Neuronal stem cell (in vitro differentiated cells): ENCODE measurements at regions not wholly inside any gene's neighbourhood (a gene's known extent, or its start where the extent isn't known, plus 50 kb on each side); places are given as distances from the start of the nearest gene placed in this dataset.

Experiments used
- DNase-seq: peaks from one replicate; pipeline ENCODE4 v3.0.0-alpha.2; 2013; ENCODE audit warnings: low spot score
- H2AFZ ChIP-seq: one replicate; pipeline ENCODE4 v1.6.1; 2013; ENCODE audit warnings: mild to moderate bottlenecking, low read length, inconsistent platforms
- H2AK5ac ChIP-seq: 2 replicates; pipeline ENCODE4 v1.6.1; 2013; ENCODE audit warnings: low read depth, mild to moderate bottlenecking, inconsistent platforms, low read length, moderate library complexity, mixed read lengths
- H2BK120ac ChIP-seq: 2 replicates; pipeline ENCODE4 v1.6.1; 2013; ENCODE audit warnings: low read depth, mild to moderate bottlenecking, inconsistent platforms, low read length, moderate library complexity, mixed read lengths
- H2BK12ac ChIP-seq: one replicate; pipeline ENCODE4 v1.6.1; 2013; ENCODE audit warnings: low read length, inconsistent platforms
- H2BK15ac ChIP-seq: 2 replicates; pipeline ENCODE4 v1.6.1; 2013; ENCODE audit warnings: mild to moderate bottlenecking, low read length, inconsistent platforms, mixed read lengths
- H2BK5ac ChIP-seq: one replicate; pipeline ENCODE4 v1.6.1; 2013; ENCODE audit warnings: inconsistent platforms, mild to moderate bottlenecking, low read length, moderate library complexity
- H3K14ac ChIP-seq: one replicate; pipeline ENCODE4 v1.6.1; 2013; ENCODE audit warnings: low read length, inconsistent platforms
- H3K18ac ChIP-seq: 2 replicates; pipeline ENCODE4 v1.6.1; 2013; ENCODE audit warnings: low read length, inconsistent platforms
- H3K23ac ChIP-seq: 2 replicates; pipeline ENCODE4 v1.6.1; 2013; ENCODE audit warnings: low read depth, mild to moderate bottlenecking, mixed read lengths, low read length, inconsistent platforms; ENCODE audit not compliant: poor library complexity
- H3K27ac ChIP-seq: replicated peaks from 3 replicates; pipeline ENCODE4 v1.5.1; 2013; ENCODE audit warnings: low read length, inconsistent platforms
- H3K27me3 ChIP-seq, 3 experiments: 2 replicates each; pipeline ENCODE4 v1.6.1; 2013; ENCODE audit warnings: low read length in 3 of 3, mild to moderate bottlenecking in 2 of 3, inconsistent platforms in 1 of 3, low read depth in 1 of 3, mixed read lengths in 1 of 3, moderate library complexity in 1 of 3; ENCODE audit not compliant: control insufficient read depth in 3 of 3, insufficient read depth in 3 of 3
- H3K36me3 ChIP-seq, 2 donors: replicated peaks in 1 of 2; 2 replicates each; pipeline ENCODE4 v1.6.1; 2013; ENCODE audit warnings: low read length in 2 of 2; ENCODE audit not compliant: control insufficient read depth in 2 of 2, insufficient read depth in 2 of 2
- H3K4ac ChIP-seq: 2 replicates; pipeline ENCODE4 v1.6.1; 2013; ENCODE audit warnings: inconsistent platforms, mild to moderate bottlenecking, low read length, moderate library complexity
- H3K4me1 ChIP-seq, 2 donors: 1 replicate in 1 of 2; 2 replicates in 1 of 2; pipeline ENCODE4 v1.6.1; 2013; ENCODE audit warnings: low read length in 2 of 2, low read depth in 1 of 2; ENCODE audit not compliant: control insufficient read depth in 2 of 2, insufficient read depth in 1 of 2
- H3K4me2 ChIP-seq: one replicate; pipeline ENCODE4 v1.6.1; 2013; ENCODE audit warnings: mild to moderate bottlenecking, low read length, inconsistent platforms; ENCODE audit not compliant: insufficient read depth, poor library complexity, severe bottlenecking
- H3K4me3 ChIP-seq, 2 donors: 2 replicates each; pipeline ENCODE4 v1.5.1; 2013; ENCODE audit warnings: low read length in 2 of 2, mild to moderate bottlenecking in 2 of 2, inconsistent platforms in 1 of 2, moderate library complexity in 1 of 2
- H3K79me1 ChIP-seq: one replicate; pipeline ENCODE4 v1.6.1; 2013; ENCODE audit warnings: low read depth, mild to moderate bottlenecking, inconsistent platforms, low read length, moderate library complexity
- H3K9ac ChIP-seq: one replicate; pipeline ENCODE4 v1.6.1; 2013; ENCODE audit warnings: mild to moderate bottlenecking, low read depth, low read length, inconsistent platforms; ENCODE audit not compliant: poor library complexity
- H3K9me3 ChIP-seq, 2 donors: replicated peaks in 1 of 2; 2 replicates each; pipeline versions ENCODE3 to v1.6.1; 2013; ENCODE audit warnings: low read length in 2 of 2, mild to moderate bottlenecking in 2 of 2, inconsistent platforms in 1 of 2, low read depth in 1 of 2, mixed read lengths in 1 of 2, moderate library complexity in 1 of 2; ENCODE audit not compliant: control insufficient read depth in 2 of 2, insufficient read depth in 1 of 2
- H4K8ac ChIP-seq: one replicate; pipeline ENCODE4 v1.6.1; 2013; ENCODE audit warnings: low read depth, mild to moderate bottlenecking, inconsistent platforms, low read length, moderate library complexity
- H4K91ac ChIP-seq: one replicate; pipeline ENCODE4 v1.6.1; 2013; ENCODE audit warnings: low read length, low read depth, mild to moderate bottlenecking, inconsistent platforms; ENCODE audit not compliant: poor library complexity
- WGBS, 2 donors: extraction: QIAGEN DNeasy Blood & Tissue Kit; methylation state at CpG; one replicate each; pipeline ENCODE4 v1.1.7; 2013; ENCODE audit warnings: missing lambda C conversion rate in 2 of 2, mixed read lengths in 1 of 2; ENCODE audit not compliant: insufficient read length in 2 of 2, insufficient replicate concordance in 1 of 2; ENCODE audit errors: extremely low coverage in 2 of 2; 5-methylcytosine and 5-hydroxymethylcytosine counted together

DNA sequence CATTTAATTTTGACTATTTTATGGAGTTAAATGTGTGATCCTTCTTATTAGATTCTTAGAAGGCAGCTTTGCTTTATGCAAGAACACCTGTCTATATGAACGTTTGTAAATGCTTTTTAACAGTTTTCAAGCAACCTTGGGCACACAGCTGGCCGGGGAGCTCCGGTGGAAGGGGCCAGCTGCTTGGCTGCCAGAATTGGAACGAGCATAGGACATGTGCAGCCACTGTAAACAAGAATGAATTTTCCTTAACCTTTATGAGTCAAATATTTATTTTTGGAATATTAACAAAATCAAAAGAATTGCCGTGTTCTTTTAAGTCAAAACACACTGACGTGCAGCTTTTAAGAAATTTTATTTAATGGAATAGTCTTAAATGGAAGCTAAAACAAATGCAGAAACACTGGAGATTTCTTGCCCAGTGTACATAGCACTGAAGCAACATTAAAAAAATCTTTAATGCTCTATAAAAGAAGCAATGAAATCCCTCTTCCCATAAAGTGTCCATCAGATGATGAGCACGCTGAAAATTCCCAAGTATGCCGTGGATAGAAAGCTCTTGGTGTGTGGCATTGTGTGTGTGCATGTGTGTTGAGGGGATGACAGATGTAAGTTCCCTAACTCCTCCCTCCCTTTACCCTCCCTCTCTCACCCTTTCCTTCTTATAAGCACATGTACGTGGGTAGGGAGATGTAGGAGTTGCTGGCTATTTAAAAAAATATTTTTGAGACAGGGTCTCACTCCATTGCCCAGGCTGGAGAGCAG lies 208.9 kb upstream of the EXOC2 start:
- Histone ChIP-seq H2AK5ac (no peak overlapping the region), H3K27ac (no peak overlapping the region)

DNA sequence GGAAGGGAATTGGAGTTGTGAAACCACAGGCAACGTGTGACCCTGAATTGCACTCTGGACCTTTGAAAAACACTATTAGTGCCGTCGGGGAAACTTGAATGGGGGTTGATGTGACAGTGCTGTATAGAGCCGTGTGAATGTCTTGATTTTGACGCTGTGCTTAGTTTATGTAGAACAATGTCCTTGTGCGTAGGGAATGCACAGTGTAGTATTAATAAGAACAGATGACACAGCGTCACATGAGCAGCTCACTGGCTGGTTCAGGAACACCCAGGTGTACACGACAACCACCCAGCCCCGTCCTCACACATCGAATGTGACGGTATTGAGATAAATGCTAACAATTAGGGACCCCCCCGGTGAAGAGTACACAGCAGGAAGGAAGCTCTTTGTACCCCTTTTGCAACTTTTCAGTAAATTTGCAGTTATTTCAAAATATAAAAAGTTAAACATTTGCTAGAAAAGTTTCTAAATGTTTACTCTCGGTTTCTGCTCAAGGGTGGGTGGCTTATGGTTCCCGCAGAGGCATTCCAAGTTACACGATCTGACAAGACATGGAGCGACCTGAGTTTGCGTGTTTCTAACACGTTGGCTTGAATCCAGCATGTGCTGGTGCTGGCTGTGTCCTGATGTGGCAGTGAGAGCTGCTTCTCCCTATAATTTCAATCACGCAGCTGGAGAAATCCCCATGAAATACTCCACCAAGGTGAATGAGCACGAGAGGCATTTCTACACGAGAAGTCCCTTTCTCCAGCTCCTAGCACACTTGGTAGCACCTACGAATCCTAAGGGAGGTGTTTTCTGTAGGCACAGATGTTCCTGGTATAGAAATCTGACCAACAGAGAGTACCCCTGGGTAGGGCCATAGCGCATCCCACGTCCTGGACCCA lies 208.0 kb upstream of the EXOC2 start:
- H3K4me1 ChIP-seq, result peaks cover 3 to 5% of the 10 kb centered on the region in 2 donors
- H3K14ac ChIP-seq, result no peak overlapping the region
- H4K91ac ChIP-seq, result no peak overlapping the region
- no peak overlapping the region for H4K8ac ChIP-seq
- H3K9me3 ChIP-seq, result no peaks in the 10 kb centered on the region
- H3K36me3 ChIP-seq, result no peaks in the 10 kb centered on the region
- no peak overlapping the region for H2AK5ac ChIP-seq
- H2AFZ ChIP-seq, result no peak overlapping the region
- no peak overlapping the region for H2BK120ac ChIP-seq
- no peak for DNase-seq
- no peak overlapping the region for H3K4me2 ChIP-seq
- peak overlapping the region in 1 of 2 donors; percentile 45 for H3K4me3 ChIP-seq
- no peak overlapping the region for H3K9ac ChIP-seq
- H3K27me3 ChIP-seq, result no peaks in the 10 kb centered on the region
- H2BK5ac ChIP-seq, result no peak overlapping the region
- H3K4ac ChIP-seq, result no peak overlapping the region
- no peak overlapping the region for H2BK15ac ChIP-seq
- H2BK12ac ChIP-seq, result no peak overlapping the region
- WGBS, 2 donors, result no CpG with 5 or more reads among the region's 24 CpGs
- no peak overlapping the region for H3K27ac ChIP-seq
- no peaks in the 10 kb centered on the region for H3K79me1 ChIP-seq
- no peak overlapping the region for H3K23ac ChIP-seq
- no peak overlapping the region for H3K18ac ChIP-seq

More for the DNA sequence above, 208.9 kb upstream of the EXOC2 start:
- Histone ChIP-seq H3K79me1 (no peaks in the 10 kb centered on the region), H3K36me3 (no peaks in the 10 kb centered on the region), H2BK120ac (no peak overlapping the region), H2BK12ac (no peak overlapping the region), H3K9me3 (no peaks in the 10 kb centered on the region), H2BK15ac (no peak overlapping the region), H3K4me2 (no peak overlapping the region), H2BK5ac (no peak overlapping the region), H3K4me1 (peaks cover 0 to 3% of the 10 kb centered on the region in 2 donors), H3K4ac (no peak overlapping the region), H3K9ac (no peak overlapping the region), H3K27me3 (no peaks in the 10 kb centered on the region), H4K8ac (no peak overlapping the region), H2AFZ (no peak overlapping the region), H4K91ac (no peak overlapping the region), H3K14ac (no peak overlapping the region), H3K18ac (no peak overlapping the region), H3K23ac (no peak overlapping the region), H3K4me3 (no peak overlapping the region)
- no peak for DNase-seq
- no CpG with 5 or more reads among the region's 9 CpGs for WGBS, 2 donors

DNA sequence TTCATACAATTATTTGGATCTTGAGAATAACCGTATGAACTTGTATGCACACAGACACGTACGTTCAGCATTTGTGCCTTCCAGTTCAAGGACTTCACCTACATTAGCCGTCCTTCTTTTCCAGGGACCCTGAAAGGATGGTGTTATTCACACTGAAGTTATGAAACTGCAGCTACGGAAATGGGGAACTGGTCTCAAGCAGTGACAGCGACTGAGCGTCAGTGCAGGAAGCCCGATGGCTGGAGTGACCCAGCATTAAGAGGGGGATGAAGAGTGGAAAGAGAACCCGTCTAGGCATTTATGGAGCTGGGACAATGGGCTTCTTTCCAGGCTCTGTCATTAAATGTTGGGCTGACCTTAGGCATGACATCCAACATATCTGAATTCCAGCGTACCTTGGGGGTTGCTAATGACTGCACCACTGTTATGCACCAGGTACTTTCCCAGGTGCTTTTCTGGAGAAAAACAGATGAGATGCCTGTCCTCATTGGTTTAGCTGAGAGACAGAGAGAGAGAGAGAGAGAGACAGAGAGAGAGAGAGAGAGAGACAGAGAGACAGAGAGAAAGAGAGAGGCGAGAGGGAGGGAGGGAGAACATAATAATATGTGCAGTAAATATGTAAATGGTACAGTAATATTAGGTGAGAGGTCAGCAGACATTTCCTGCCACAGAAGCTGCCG lies 204.7 kb upstream of the EXOC2 start:
- H3K9me3 ChIP-seq, result no peaks in the 10 kb centered on the region
- no peak overlapping the region for H3K18ac ChIP-seq
- no peaks in the 10 kb centered on the region for H3K27me3 ChIP-seq
- no peak overlapping the region for H4K91ac ChIP-seq
- H2AFZ ChIP-seq, result no peak overlapping the region
- H3K79me1 ChIP-seq, result no peaks in the 10 kb centered on the region
- H2BK120ac ChIP-seq, result no peak overlapping the region
- H3K9ac ChIP-seq, result no peak overlapping the region
- no peak overlapping the region for H2AK5ac ChIP-seq
- H3K14ac ChIP-seq, result no peak overlapping the region
- no peak overlapping the region for H2BK12ac ChIP-seq
- H3K4me3 ChIP-seq, result no peak overlapping the region
- no peak overlapping the region for H3K4me2 ChIP-seq
- no peak overlapping the region for H2BK5ac ChIP-seq
- H2BK15ac ChIP-seq, result no peak overlapping the region
- H3K4ac ChIP-seq, result no peak overlapping the region
- 100% methylated on average over 1 of the region's 12 CpGs; no CpG with 5 or more reads in 1 of the 2 donors for WGBS, 2 donors
- H3K27ac ChIP-seq, result no peak overlapping the region
- H3K23ac ChIP-seq, result no peak overlapping the region
- H4K8ac ChIP-seq, result no peak overlapping the region
- H3K36me3 ChIP-seq, result no peaks in the 10 kb centered on the region
- H3K4me1 ChIP-seq, result peaks cover 3 to 5% of the 10 kb centered on the region in 2 donors
- DNase-seq, result no peak
